Lower leg skin (tissue), 4 donors: ENCODE measurements at regions not wholly inside any gene's neighbourhood (a gene's known extent, or its start where the extent isn't known, plus 50 kb on each side); places are given as distances from the start of the nearest gene placed in this dataset.

ENCODE experiments used
- DNase-seq, 2 donors: peaks; one replicate each; pipeline ENCODE4 v3.0.0-alpha.2; 2019; ENCODE audit warnings: low spot score in 2 of 2
- H3K4me3 ChIP-seq: fragments of 200-600 bp; sonication (generic); 2 replicates; pipeline ENCODE4 v1.5.1; 2017; ENCODE audit warnings: mild to moderate bottlenecking, low read depth; ENCODE audit not compliant: poor library complexity, severe bottlenecking
- POLR2A ChIP-seq, 2 donors: fragments of 450-650 bp; IDR thresholded peaks; one replicate each; pipeline ENCODE4 v1.6.1; 2016 to 2017; ENCODE audit warnings: antibody characterized with exemption in 2 of 2, mild to moderate bottlenecking in 1 of 2, moderate library complexity in 1 of 2
- WGBS, 2 donors: methylation state at CpG; one replicate each; pipeline ENCODE4 v1.1.5; 2018; 5-methylcytosine and 5-hydroxymethylcytosine counted together
- intact Hi-C: fragments of 100-400 bp; cut with DNase I; formaldehyde crosslinking; loops from one replicate; pipeline ENCODE4 v1.15.0; 2023; ENCODE audit warnings: low total_unique reads
- TF ChIP-seq, protein P1 (sequence below), 3 donors: fragments of 450-650 bp; IDR thresholded peaks; one replicate each; pipeline ENCODE4 v1.5.1; 2016; ENCODE audit warnings: antibody characterized with exemption in 3 of 3, mild to moderate bottlenecking in 3 of 3, moderate library complexity in 2 of 3

GRCh38 chr5:88539693-88540365 is 271.2 kb upstream of the TMEM161B start:
- WGBS, 2 donors: 40 to 50% methylated on average over 14 of the region's 14 CpGs

GRCh38 chr5:88539026-88539425 is 270.4 kb upstream of the TMEM161B start:
- 62 to 77% methylated on average over 4 of the region's 4 CpGs for WGBS, 2 donors
- intact Hi-C loops: no loop called here
- no peak for TF ChIP-seq POLR2A (IDR thresholded peaks at IDR 0.05)
- TF ChIP-seq, protein P1, sequence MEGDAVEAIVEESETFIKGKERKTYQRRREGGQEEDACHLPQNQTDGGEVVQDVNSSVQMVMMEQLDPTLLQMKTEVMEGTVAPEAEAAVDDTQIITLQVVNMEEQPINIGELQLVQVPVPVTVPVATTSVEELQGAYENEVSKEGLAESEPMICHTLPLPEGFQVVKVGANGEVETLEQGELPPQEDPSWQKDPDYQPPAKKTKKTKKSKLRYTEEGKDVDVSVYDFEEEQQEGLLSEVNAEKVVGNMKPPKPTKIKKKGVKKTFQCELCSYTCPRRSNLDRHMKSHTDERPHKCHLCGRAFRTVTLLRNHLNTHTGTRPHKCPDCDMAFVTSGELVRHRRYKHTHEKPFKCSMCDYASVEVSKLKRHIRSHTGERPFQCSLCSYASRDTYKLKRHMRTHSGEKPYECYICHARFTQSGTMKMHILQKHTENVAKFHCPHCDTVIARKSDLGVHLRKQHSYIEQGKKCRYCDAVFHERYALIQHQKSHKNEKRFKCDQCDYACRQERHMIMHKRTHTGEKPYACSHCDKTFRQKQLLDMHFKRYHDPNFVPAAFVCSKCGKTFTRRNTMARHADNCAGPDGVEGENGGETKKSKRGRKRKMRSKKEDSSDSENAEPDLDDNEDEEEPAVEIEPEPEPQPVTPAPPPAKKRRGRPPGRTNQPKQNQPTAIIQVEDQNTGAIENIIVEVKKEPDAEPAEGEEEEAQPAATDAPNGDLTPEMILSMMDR (IDR thresholded peaks at IDR 0.05): no peak
- no peak for DNase-seq
- H3K4me3 ChIP-seq: no peak overlapping the region

More at GRCh38 chr5:88539693-88540365, 271.2 kb upstream of the TMEM161B start:
- no peak overlapping the region for H3K4me3 ChIP-seq
- no peak for DNase-seq
- intact Hi-C loops: no loop called here
- TF ChIP-seq, protein P1 (IDR thresholded peaks at IDR 0.05): no peak
- no peak for TF ChIP-seq POLR2A (IDR thresholded peaks at IDR 0.05)

DNA sequence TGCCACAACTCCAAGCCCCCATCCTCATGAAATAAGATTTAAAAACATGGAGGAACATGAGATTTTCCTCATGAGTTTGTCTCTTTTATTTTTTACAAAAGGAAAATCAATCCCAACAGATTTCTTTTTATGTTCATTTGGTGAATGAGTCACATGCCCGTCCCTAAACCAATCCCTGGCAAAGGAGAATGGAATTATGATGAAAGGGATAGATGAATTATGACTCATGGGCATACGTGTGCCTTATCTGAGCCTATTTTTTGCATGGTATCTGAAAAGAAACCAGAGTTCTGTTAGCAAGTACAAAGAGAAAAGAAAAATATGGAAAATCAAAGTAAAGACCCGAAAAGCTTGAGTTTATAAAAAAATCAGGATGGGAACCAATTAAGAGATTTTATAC is 267.5 kb upstream of the TMEM161B start:
- 50 to 54% methylated on average over 3 of the region's 3 CpGs for WGBS, 2 donors
- TF ChIP-seq, protein P1 (IDR thresholded peaks at IDR 0.05): no peak
- no peak for TF ChIP-seq POLR2A (IDR thresholded peaks at IDR 0.05)
- H3K4me3 ChIP-seq: no peak overlapping the region
- intact Hi-C loops: no loop called here
- no peak for DNase-seq

DNA sequence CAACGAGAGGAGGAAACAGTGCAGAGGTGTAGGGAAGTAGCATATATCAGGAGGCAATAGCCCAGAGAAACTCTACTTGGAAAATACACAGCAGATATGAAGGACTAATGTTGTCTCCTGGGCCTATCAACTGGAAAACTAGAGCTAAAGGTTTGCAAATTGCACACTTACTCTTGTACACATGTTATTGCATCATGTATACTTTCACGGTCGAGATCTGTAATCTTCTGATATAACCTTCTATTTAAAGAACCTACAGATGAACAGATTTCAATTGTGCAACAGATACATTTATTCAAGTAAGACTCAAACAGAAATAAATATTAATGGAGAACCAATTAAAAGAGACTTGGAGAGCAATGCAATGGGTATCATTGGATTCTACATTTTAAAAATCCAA is 256.3 kb upstream of the TMEM161B start:
- intact Hi-C loops: no loop called here
- TF ChIP-seq, protein P1 (IDR thresholded peaks at IDR 0.05): no peak
- no peak for TF ChIP-seq POLR2A (IDR thresholded peaks at IDR 0.05)
- WGBS, 2 donors: 76 to 78% methylated on average over 3 of the region's 3 CpGs
- DNase-seq: no peak
- no peak overlapping the region for H3K4me3 ChIP-seq

DNA sequence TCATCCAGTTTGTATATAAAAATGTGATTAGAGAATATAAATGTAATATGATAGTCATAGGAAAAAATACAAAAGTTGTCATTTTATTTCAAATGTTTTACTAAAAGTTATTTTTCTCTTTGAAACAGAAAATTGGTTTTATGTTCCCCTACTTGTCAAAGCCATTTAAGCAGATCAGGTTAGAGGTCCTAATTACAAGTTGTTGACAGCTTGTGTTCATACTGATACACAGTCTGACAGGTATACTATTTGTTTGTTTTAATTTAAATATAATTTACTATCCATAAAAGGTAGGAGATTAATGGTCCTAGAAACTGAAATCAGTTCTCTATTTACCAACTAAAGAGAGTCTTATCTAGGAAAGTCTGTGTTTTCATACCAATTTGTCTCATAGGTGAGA is 250.4 kb upstream of the TMEM161B start:
- no peak for TF ChIP-seq POLR2A (IDR thresholded peaks at IDR 0.05)
- TF ChIP-seq, protein P1 (IDR thresholded peaks at IDR 0.05): no peak
- H3K4me3 ChIP-seq: no peak overlapping the region
- intact Hi-C loops: no loop called here
- DNase-seq: no peak
